ENCODE measurements at regions not wholly inside any gene's neighbourhood (a gene's known extent, or its start where the extent isn't known, plus 50 kb on each side); places are given as distances from the start of the nearest gene placed in this dataset.
"Not testable (repeated sequence)": the region's sequence is repeated elsewhere in the genome, so short reads cannot be mapped to it uniquely, and the experiment has no call there.

DNA sequence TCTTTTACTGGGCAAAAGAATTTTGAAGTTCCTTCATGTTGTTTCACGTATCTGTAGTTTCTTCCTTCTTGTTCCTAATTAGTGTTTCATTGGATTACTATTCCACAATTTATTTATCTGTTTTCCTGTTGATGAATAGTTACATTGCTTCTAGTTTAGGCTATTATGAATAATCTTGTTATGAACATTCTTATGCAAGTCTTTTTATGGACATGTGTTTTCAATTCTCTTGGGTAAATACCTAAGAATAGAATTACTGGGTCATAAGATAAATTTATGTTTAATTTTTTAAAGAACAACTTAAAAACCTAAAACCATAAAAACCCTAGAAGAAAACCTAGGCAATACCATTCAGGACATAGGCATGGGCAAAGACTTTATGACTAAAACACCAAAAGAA is 70.9 kb upstream of the RXFP1 start:
- Histone ChIP-seq H3K27ac (ENCODE audit: insufficient read depth, low read depth, low read length) (no peak overlapping the region), H3K27me3 (ENCODE audit: control insufficient read depth in 2 of 2, insufficient read depth in 2 of 2, low read length in 2 of 2) (no peaks in the 10 kb centered on the region), H3K4me3 (replicated peaks in 1 of 3; ENCODE audit: insufficient read depth in 1 of 3, low read depth in 1 of 3, low read length in 3 of 3) (no peak overlapping the region), H3K79me2 (ENCODE audit: control insufficient read depth, insufficient read depth, low read length) (no peaks in the 10 kb centered on the region), H3K36me3 (ENCODE audit: control insufficient read depth in 2 of 2, extremely low read depth in 1 of 2, insufficient read depth in 2 of 2, low read length in 2 of 2) (no peaks in the 10 kb centered on the region), H3K9ac (replicated peaks; ENCODE audit: extremely low read depth, insufficient read depth, low read length) (no peak overlapping the region), H3K4me2 (ENCODE audit: insufficient read depth, low read length) (no peak overlapping the region), H3K9me3 (replicated peaks; ENCODE audit: control insufficient read depth, insufficient read depth, low read length) (no peaks in the 10 kb centered on the region), H4K20me1 (replicated peaks; ENCODE audit: control insufficient read depth, extremely low read depth, insufficient read depth, low read length) (no peaks in the 10 kb centered on the region), H2AFZ (ENCODE audit: low read depth, low read length) (no peak overlapping the region), H3K4me1 (ENCODE audit: control insufficient read depth, extremely low read depth, insufficient read depth, low read length) (no peaks in the 10 kb centered on the region), H3K9me1 (replicated peaks; ENCODE audit: control insufficient read depth, extremely low read depth, insufficient read depth, low read length) (no peaks in the 10 kb centered on the region)
- dilution Hi-C loops (cut with MboI; ENCODE audit: extremely low pct_ligation_motif_present, low sequenced_read_pairs) (no loop called here), intact Hi-C loops (cut with micrococcal nuclease) (loop anchor here (1.0 kb wide), 1 partner anchor 179 kb away; no protein-coding TSS in a partner anchor)
- POLR2A ChIA-PET: no interaction called here
- DNase-seq (ENCODE audit: low read depth, low spot score) (no peak), FAIRE-seq (no peak)
- BruUV-seq (replicated peaks): no TSS peak
- TF ChIP-seq MYC (IDR thresholded peaks at IDR 0.05; ENCODE audit: low read depth, low read length): no peak
- no peak for TF ChIP-seq FOS (IDR thresholded peaks at IDR 0.05; ENCODE audit: borderline replicate concordance, insufficient read depth, low read length)
- TF ChIP-seq GATA2 (IDR thresholded peaks at IDR 0.05; ENCODE audit: insufficient read depth, insufficient read length, low read depth, low read length): no peak
- TF ChIP-seq, protein P1, sequence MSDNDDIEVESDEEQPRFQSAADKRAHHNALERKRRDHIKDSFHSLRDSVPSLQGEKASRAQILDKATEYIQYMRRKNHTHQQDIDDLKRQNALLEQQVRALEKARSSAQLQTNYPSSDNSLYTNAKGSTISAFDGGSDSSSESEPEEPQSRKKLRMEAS (IDR thresholded peaks at IDR 0.05; ENCODE audit: insufficient read depth, insufficient read length): no peak
- TF ChIP-seq, protein P2, sequence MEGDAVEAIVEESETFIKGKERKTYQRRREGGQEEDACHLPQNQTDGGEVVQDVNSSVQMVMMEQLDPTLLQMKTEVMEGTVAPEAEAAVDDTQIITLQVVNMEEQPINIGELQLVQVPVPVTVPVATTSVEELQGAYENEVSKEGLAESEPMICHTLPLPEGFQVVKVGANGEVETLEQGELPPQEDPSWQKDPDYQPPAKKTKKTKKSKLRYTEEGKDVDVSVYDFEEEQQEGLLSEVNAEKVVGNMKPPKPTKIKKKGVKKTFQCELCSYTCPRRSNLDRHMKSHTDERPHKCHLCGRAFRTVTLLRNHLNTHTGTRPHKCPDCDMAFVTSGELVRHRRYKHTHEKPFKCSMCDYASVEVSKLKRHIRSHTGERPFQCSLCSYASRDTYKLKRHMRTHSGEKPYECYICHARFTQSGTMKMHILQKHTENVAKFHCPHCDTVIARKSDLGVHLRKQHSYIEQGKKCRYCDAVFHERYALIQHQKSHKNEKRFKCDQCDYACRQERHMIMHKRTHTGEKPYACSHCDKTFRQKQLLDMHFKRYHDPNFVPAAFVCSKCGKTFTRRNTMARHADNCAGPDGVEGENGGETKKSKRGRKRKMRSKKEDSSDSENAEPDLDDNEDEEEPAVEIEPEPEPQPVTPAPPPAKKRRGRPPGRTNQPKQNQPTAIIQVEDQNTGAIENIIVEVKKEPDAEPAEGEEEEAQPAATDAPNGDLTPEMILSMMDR (IDR thresholded peaks at IDR 0.05; ENCODE audit: extremely low read depth in 1 of 2, insufficient read depth in 1 of 2, low read depth in 1 of 2, low read length in 2 of 2): no peak
- no peak for TF ChIP-seq JUN (IDR thresholded peaks at IDR 0.05; ENCODE audit: borderline replicate concordance, insufficient read depth, insufficient read length, low read depth)
- TF ChIP-seq EZH2 (IDR thresholded peaks at IDR 0.05; ENCODE audit: borderline replicate concordance, low read depth, low read length, severe bottlenecking): no peak
- TF ChIP-seq POLR2A (IDR thresholded peaks at IDR 0.05; ENCODE audit: low read depth, low read length): no peak
- no peak for TF ChIP-seq POLR2AphosphoS5 (IDR thresholded peaks at IDR 0.05; ENCODE audit: insufficient read depth, low read depth, low read length)
- CTCF ChIA-PET: no interaction called here

DNA sequence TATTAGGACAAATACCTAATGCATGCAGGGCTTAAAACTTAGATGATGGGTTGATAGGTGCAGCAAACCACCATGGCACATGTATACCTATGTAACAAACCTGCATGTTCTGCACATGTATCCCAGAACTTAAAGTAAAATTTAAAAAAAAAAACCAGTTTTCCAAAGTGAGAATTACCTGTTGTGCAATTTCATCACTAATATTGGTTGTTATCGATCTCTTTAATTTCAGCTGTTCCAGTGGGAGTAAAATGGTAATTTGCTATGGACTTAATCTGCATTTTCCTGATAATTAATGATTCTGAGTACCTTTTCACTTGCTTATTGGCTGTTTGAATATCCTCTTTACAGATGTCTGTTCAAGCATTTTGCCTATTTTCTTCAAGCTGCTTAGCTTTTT is 69.6 kb upstream of the RXFP1 start:
- BruUV-seq (replicated peaks); FAIRE-seq; H3K27me3 ChIP-seq (ENCODE audit: control insufficient read depth in 2 of 2, insufficient read depth in 2 of 2, low read length in 2 of 2); DNase-seq (ENCODE audit: low read depth, low spot score); H3K4me1 ChIP-seq (ENCODE audit: control insufficient read depth, extremely low read depth, insufficient read depth, low read length); H3K4me3 ChIP-seq (replicated peaks in 1 of 3; ENCODE audit: insufficient read depth in 1 of 3, low read depth in 1 of 3, low read length in 3 of 3); H3K27ac ChIP-seq (ENCODE audit: insufficient read depth, low read depth, low read length); H3K4me2 ChIP-seq (ENCODE audit: insufficient read depth, low read length); H3K36me3 ChIP-seq (ENCODE audit: control insufficient read depth in 2 of 2, extremely low read depth in 1 of 2, insufficient read depth in 2 of 2, low read length in 2 of 2); H3K9me1 ChIP-seq (replicated peaks; ENCODE audit: control insufficient read depth, extremely low read depth, insufficient read depth, low read length); H3K9ac ChIP-seq (replicated peaks; ENCODE audit: extremely low read depth, insufficient read depth, low read length); H3K9me3 ChIP-seq (replicated peaks; ENCODE audit: control insufficient read depth, insufficient read depth, low read length); H3K79me2 ChIP-seq (ENCODE audit: control insufficient read depth, insufficient read depth, low read length); POLR2A ChIA-PET; H2AFZ ChIP-seq (ENCODE audit: low read depth, low read length); dilution Hi-C loops (cut with MboI; ENCODE audit: extremely low pct_ligation_motif_present, low sequenced_read_pairs); H4K20me1 ChIP-seq (replicated peaks; ENCODE audit: control insufficient read depth, extremely low read depth, insufficient read depth, low read length); intact Hi-C loops (cut with micrococcal nuclease); CTCF ChIA-PET: not testable (repeated sequence)
